Neural cell (in vitro differentiated cells): ENCODE measurements at regions not wholly inside any gene's neighbourhood (a gene's known extent, or its start where the extent isn't known, plus 50 kb on each side); places are given as distances from the start of the nearest gene placed in this dataset.

ENCODE experiments used
- CTCF ChIP-seq: fragments of 450-650 bp; IDR thresholded peaks from 2 replicates; pipeline ENCODE4 v1.5.1; 2014; ENCODE audit warnings: antibody characterized with exemption, mild to moderate bottlenecking, moderate library complexity; ENCODE audit not compliant: poor library complexity, severe bottlenecking
- RAD21 ChIP-seq: fragments of 450-650 bp; conservative IDR thresholded peaks from 2 replicates; pipeline ENCODE4 v1.6.1; 2014; ENCODE audit warnings: antibody characterized with exemption, mild to moderate bottlenecking, moderate library complexity
- REST ChIP-seq: IDR thresholded peaks from 2 replicates; pipeline ENCODE4 v1.6.1; 2012; ENCODE audit warnings: borderline replicate concordance

- TF ChIP-seq REST: no peak
- TF ChIP-seq CTCF: no peak
- no peak for TF ChIP-seq RAD21
These were observed 113.7 kb upstream of the ANKRD1 start for GRCh38 chr10:91034494-91035159.
